ENCODE measurements at regions not wholly inside any gene's neighbourhood (a gene's known extent, or its start where the extent isn't known, plus 50 kb on each side); places are given as distances from the start of the nearest gene placed in this dataset.
A peak's percentile ranks its signal among the peaks of the same experiment; 100 is the strongest.

GRCh38 chr2:212854116-212854515 is 297.3 kb downstream of the IKZF2 start:
- H3K4me3 ChIP-seq (ENCODE audit: insufficient read depth, low read length), result no peak overlapping the region

DNA sequence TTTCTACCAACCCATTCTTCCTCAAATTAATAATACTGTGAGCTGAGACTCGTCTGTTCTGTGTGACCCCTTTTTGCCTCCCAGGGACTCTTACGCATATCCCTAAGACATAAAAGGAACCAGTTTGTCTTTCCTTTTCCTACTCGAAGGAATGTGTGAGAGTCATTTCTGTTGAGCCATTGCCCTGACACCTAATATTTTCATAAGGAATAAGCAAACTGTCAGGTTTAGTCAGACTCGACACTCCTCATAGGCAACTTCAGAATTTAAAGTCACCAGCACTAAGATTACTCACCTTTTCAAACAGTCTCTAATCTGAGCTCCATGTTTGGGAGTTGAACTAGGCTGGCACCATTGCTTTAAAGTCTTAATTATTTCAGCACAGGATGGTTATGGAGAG is 305.5 kb downstream of the IKZF2 start:
- Histone ChIP-seq H3K9me3 (ENCODE audit: low read depth, low read length) (no peaks in the 10 kb centered on the region), H2AFZ (ENCODE audit: low read length) (peak overlapping the region; percentile 13), H3K4me2 (ENCODE audit: insufficient read depth, low read length) (peak overlapping the region; percentile 20), H3K27me3 (ENCODE audit: insufficient read depth, low read length) (no peaks in the 10 kb centered on the region), H3K27ac (ENCODE audit: low read depth, low read length) (peak overlapping the region; percentile 99), H3K79me2 (ENCODE audit: insufficient read depth, low read length) (no peaks in the 10 kb centered on the region), H3K4me3 (ENCODE audit: insufficient read depth, low read length) (no peak overlapping the region), H4K20me1 (ENCODE audit: insufficient read depth, low read length) (no peaks in the 10 kb centered on the region), H3K36me3 (ENCODE audit: insufficient read depth, low read length) (no peaks in the 10 kb centered on the region), H3K4me1 (ENCODE audit: insufficient read depth, low read length) (peaks cover 43% of the 10 kb centered on the region)
- TF ChIP-seq, protein P1, sequence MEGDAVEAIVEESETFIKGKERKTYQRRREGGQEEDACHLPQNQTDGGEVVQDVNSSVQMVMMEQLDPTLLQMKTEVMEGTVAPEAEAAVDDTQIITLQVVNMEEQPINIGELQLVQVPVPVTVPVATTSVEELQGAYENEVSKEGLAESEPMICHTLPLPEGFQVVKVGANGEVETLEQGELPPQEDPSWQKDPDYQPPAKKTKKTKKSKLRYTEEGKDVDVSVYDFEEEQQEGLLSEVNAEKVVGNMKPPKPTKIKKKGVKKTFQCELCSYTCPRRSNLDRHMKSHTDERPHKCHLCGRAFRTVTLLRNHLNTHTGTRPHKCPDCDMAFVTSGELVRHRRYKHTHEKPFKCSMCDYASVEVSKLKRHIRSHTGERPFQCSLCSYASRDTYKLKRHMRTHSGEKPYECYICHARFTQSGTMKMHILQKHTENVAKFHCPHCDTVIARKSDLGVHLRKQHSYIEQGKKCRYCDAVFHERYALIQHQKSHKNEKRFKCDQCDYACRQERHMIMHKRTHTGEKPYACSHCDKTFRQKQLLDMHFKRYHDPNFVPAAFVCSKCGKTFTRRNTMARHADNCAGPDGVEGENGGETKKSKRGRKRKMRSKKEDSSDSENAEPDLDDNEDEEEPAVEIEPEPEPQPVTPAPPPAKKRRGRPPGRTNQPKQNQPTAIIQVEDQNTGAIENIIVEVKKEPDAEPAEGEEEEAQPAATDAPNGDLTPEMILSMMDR (IDR thresholded peaks at IDR 0.05; ENCODE audit: extremely low read depth, low read depth, low read length), result no peak
- peak; percentile 54 for DNase-seq (ENCODE audit: insufficient read length, low spot score, missing footprints)

More at GRCh38 chr2:212854116-212854515, 297.3 kb downstream of the IKZF2 start:
- H3K9me3 ChIP-seq (ENCODE audit: low read depth, low read length), result no peaks in the 10 kb centered on the region
- no peaks in the 10 kb centered on the region for H4K20me1 ChIP-seq (ENCODE audit: insufficient read depth, low read length)
- H3K79me2 ChIP-seq (ENCODE audit: insufficient read depth, low read length), result no peaks in the 10 kb centered on the region
- H3K27ac ChIP-seq (ENCODE audit: low read depth, low read length), result no peak overlapping the region
- H3K27me3 ChIP-seq (ENCODE audit: insufficient read depth, low read length), result no peaks in the 10 kb centered on the region
- H3K36me3 ChIP-seq (ENCODE audit: insufficient read depth, low read length), result no peaks in the 10 kb centered on the region
- DNase-seq (ENCODE audit: insufficient read length, low spot score, missing footprints), result no peak
- H2AFZ ChIP-seq (ENCODE audit: low read length), result no peak overlapping the region
- no peak overlapping the region for H3K4me2 ChIP-seq (ENCODE audit: insufficient read depth, low read length)
- TF ChIP-seq, protein P1 (IDR thresholded peaks at IDR 0.05; ENCODE audit: extremely low read depth, low read depth, low read length), result no peak
- H3K4me1 ChIP-seq (ENCODE audit: insufficient read depth, low read length), result no peaks in the 10 kb centered on the region

- peak overlapping the region; percentile 99 for H3K27ac ChIP-seq (ENCODE audit: low read depth, low read length)
- peak overlapping the region; percentile 30 for H3K4me2 ChIP-seq (ENCODE audit: insufficient read depth, low read length)
- no peaks in the 10 kb centered on the region for H4K20me1 ChIP-seq (ENCODE audit: insufficient read depth, low read length)
- no peaks in the 10 kb centered on the region for H3K9me3 ChIP-seq (ENCODE audit: low read depth, low read length)
- peak overlapping the region; percentile 6 for H3K4me3 ChIP-seq (ENCODE audit: insufficient read depth, low read length)
- peaks cover 43% of the 10 kb centered on the region for H3K4me1 ChIP-seq (ENCODE audit: insufficient read depth, low read length)
- no peaks in the 10 kb centered on the region for H3K79me2 ChIP-seq (ENCODE audit: insufficient read depth, low read length)
- TF ChIP-seq, protein P1 (IDR thresholded peaks at IDR 0.05; ENCODE audit: extremely low read depth, low read depth, low read length), result no peak
- H3K36me3 ChIP-seq (ENCODE audit: insufficient read depth, low read length), result no peaks in the 10 kb centered on the region
- no peaks in the 10 kb centered on the region for H3K27me3 ChIP-seq (ENCODE audit: insufficient read depth, low read length)
- DNase-seq (ENCODE audit: insufficient read length, low spot score, missing footprints), result peak; percentile 72
- peak overlapping the region; percentile 18 for H2AFZ ChIP-seq (ENCODE audit: low read length)
These were observed 305.0 kb upstream of the ERBB4 start for GRCh38 chr2:212843409-212844199.

DNA sequence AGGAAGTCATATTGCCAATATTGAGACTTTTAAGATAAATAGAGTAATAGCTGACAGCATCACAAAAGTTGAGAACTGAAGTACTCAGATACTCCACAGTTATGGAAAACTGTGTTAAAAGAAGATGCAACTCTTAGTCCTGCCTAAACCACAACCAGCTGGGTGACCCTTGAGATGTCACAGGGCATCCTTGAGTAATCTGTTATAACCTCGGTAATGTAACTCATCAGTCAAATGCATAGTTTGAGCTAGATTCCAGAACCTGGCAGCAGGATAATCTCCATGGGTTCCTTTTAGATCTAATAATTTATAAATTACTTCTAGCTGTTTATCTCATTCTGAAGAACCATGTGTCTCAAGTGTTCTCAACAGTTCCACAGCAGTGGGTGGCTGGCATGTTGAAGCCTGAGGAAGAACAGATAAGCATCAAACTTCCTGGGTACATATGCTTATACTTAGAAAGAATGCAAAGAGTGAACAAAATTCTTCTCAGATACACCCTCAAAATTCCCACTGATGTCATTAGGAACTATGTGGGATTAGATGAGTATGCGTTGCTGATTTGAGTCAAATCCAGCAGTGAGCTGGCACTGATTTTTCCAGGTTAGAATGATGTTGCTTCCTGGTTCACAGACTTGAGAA is 304.1 kb upstream of the ERBB4 start:
- H3K4me3 ChIP-seq (ENCODE audit: insufficient read depth, low read length), result no peak overlapping the region
- H3K4me1 ChIP-seq (ENCODE audit: insufficient read depth, low read length), result peaks cover 43% of the 10 kb centered on the region
- no peaks in the 10 kb centered on the region for H3K9me3 ChIP-seq (ENCODE audit: low read depth, low read length)
- no peaks in the 10 kb centered on the region for H3K36me3 ChIP-seq (ENCODE audit: insufficient read depth, low read length)
- no peaks in the 10 kb centered on the region for H3K79me2 ChIP-seq (ENCODE audit: insufficient read depth, low read length)
- TF ChIP-seq, protein P1 (IDR thresholded peaks at IDR 0.05; ENCODE audit: extremely low read depth, low read depth, low read length), result no peak
- no peaks in the 10 kb centered on the region for H3K27me3 ChIP-seq (ENCODE audit: insufficient read depth, low read length)
- peak overlapping the region; percentile 99 for H3K27ac ChIP-seq (ENCODE audit: low read depth, low read length)
- H3K4me2 ChIP-seq (ENCODE audit: insufficient read depth, low read length), result peak overlapping the region; percentile 30
- no peaks in the 10 kb centered on the region for H4K20me1 ChIP-seq (ENCODE audit: insufficient read depth, low read length)
- H2AFZ ChIP-seq (ENCODE audit: low read length), result peak overlapping the region; percentile 7
- peak; percentile 51 for DNase-seq (ENCODE audit: insufficient read length, low spot score, missing footprints)

Data from osteoblast (primary cell).